KG1 (cell line): ENCODE measurements at regions not wholly inside any gene's neighbourhood (a gene's known extent, or its start where the extent isn't known, plus 50 kb on each side); places are given as distances from the start of the nearest gene placed in this dataset.

Experiments
- DNase-seq: peaks from one replicate; lab custom pipeline; 2025; lab: John Stamatoyannopoulos, UW

GRCh38 chr12:28883406-28883997, 265.6 kb upstream of the FAR2 start:
- no peak for DNase-seq

- DNase-seq, result no peak
These were observed 264.0 kb upstream of the FAR2 start for GRCh38 chr12:28884904-28885679.

GRCh38 chr12:28885928-28886327, 263.1 kb upstream of the FAR2 start:
- DNase-seq, result no peak

- DNase-seq, result no peak
These were observed 261.6 kb upstream of the FAR2 start for GRCh38 chr12:28887461-28887990.

GRCh38 chr12:28890664-28891063, 258.4 kb upstream of the FAR2 start:
- DNase-seq, result no peak

- no peak for DNase-seq
These were observed 258.0 kb upstream of the FAR2 start for GRCh38 chr12:28891126-28891525.

GRCh38 chr12:28893365-28893764, 255.7 kb upstream of the FAR2 start:
- no peak for DNase-seq

- no peak for DNase-seq
These were observed 255.2 kb upstream of the FAR2 start for GRCh38 chr12:28893856-28894255.

GRCh38 chr12:28896421-28896820, 252.7 kb upstream of the FAR2 start:
- no peak for DNase-seq

GRCh38 chr12:28898038-28898437, 251.0 kb upstream of the FAR2 start:
- DNase-seq, result no peak

GRCh38 chr12:28899951-28900350, 249.1 kb upstream of the FAR2 start:
- DNase-seq, result no peak

GRCh38 chr12:28905220-28905955, 243.7 kb upstream of the FAR2 start:
- no peak for DNase-seq

- no peak for DNase-seq
These were observed 240.4 kb upstream of the FAR2 start for GRCh38 chr12:28908646-28909045.

GRCh38 chr12:28909291-28909690, 239.8 kb upstream of the FAR2 start:
- no peak for DNase-seq

GRCh38 chr12:28925719-28926376, 223.2 kb upstream of the FAR2 start:
- no peak for DNase-seq

- DNase-seq, result no peak
These were observed 218.4 kb upstream of the FAR2 start for GRCh38 chr12:28930704-28931103.

GRCh38 chr12:28933176-28933575, 215.9 kb upstream of the FAR2 start:
- no peak for DNase-seq

GRCh38 chr12:28933864-28934527, 215.1 kb upstream of the FAR2 start:
- no peak for DNase-seq

- DNase-seq, result no peak
These were observed 212.9 kb upstream of the FAR2 start for GRCh38 chr12:28936221-28936620.

GRCh38 chr12:28936711-28937110, 212.4 kb upstream of the FAR2 start:
- DNase-seq, result no peak

- DNase-seq, result no peak
These were observed 211.9 kb upstream of the FAR2 start for GRCh38 chr12:28937196-28937595.

GRCh38 chr12:28938056-28938455, 211.0 kb upstream of the FAR2 start:
- DNase-seq, result no peak
